Ovary (tissue), 7 donors: ENCODE measurements at regions not wholly inside any gene's neighbourhood (a gene's known extent, or its start where the extent isn't known, plus 50 kb on each side); places are given as distances from the start of the nearest gene placed in this dataset.

Source experiments
- DNase-seq, 5 donors: peaks; one replicate each; pipeline ENCODE4 v3.0.0-alpha.2; 2019 to 2020
- H3K27ac ChIP-seq, 2 donors: fragments of 200-600 bp; one replicate each; pipeline versions ENCODE4 v1.5.1 to v1.8.0; 2019 to 2022
- H3K27me3 ChIP-seq: fragments of 200-600 bp; one replicate; pipeline ENCODE4 v1.8.0; 2022
- H3K36me3 ChIP-seq: fragments of 200-600 bp; sonication (generic); one replicate; pipeline ENCODE4 v1.5.1; 2019
- H3K4me1 ChIP-seq: one replicate; pipeline ENCODE4 v1.8.1; 2013; ENCODE audit warnings: mild to moderate bottlenecking, moderate library complexity; ENCODE audit not compliant: insufficient read depth
- H3K4me3 ChIP-seq: fragments of 200-600 bp; sonication (generic); one replicate; pipeline ENCODE4 v1.5.1; 2017
- H3K9me3 ChIP-seq, 2 donors: fragments of 200-600 bp in 1 of 2; sonication (generic) in 1 of 2; one replicate each; pipeline versions ENCODE4 v1.5.1 to v1.8.1; 2013 to 2019; ENCODE audit warnings: mild to moderate bottlenecking in 1 of 2, moderate library complexity in 1 of 2
- EP300 ChIP-seq: sonication (generic); formaldehyde crosslinking; IDR thresholded peaks from one replicate; pipeline ENCODE4 v1.6.1; 2017; ENCODE audit warnings: antibody characterized with exemption
- POLR2A ChIP-seq: fragments of 450-650 bp; IDR thresholded peaks from one replicate; pipeline ENCODE4 v1.6.1; 2017; ENCODE audit warnings: antibody characterized with exemption, mild to moderate bottlenecking, moderate library complexity
- WGBS, 3 donors: extraction: QIAGEN DNeasy Blood & Tissue Kit in 1 of 3; methylation state at CpG; one replicate each; pipeline versions ENCODE4 v1.1.5 to v1.1.7; 2013 to 2017; 5-methylcytosine and 5-hydroxymethylcytosine counted together
- intact Hi-C, 4 donors: fragments of 100-400 bp; cut with DNase I; formaldehyde crosslinking; loops; one replicate each; pipeline versions ENCODE4 v1.11.0 to v1.15.1; 2022 to 2023
- TF ChIP-seq, protein P1 (sequence below), 3 donors: fragments of 450-650 bp in 2 of 3; fragments of 200-600 bp in 1 of 3; IDR thresholded peaks; one replicate each; pipeline versions ENCODE4 v1.5.1 to v1.8.0; 2016 to 2022; ENCODE audit warnings: antibody characterized with exemption in 3 of 3, mild to moderate bottlenecking in 1 of 3
- donor health status: DM: no; HTN: no; CAD: no; lungs with moderate emphysema.
- donor health status: DM: no; HTN: no; CAD: no.
- donor health status: Bipolar disorder and iron deficiency.
- donor health status: DM: no; HTN: no; CAD: no.
- donor health status: DM: yes; HTN: yes; CAD: no.

DNA sequence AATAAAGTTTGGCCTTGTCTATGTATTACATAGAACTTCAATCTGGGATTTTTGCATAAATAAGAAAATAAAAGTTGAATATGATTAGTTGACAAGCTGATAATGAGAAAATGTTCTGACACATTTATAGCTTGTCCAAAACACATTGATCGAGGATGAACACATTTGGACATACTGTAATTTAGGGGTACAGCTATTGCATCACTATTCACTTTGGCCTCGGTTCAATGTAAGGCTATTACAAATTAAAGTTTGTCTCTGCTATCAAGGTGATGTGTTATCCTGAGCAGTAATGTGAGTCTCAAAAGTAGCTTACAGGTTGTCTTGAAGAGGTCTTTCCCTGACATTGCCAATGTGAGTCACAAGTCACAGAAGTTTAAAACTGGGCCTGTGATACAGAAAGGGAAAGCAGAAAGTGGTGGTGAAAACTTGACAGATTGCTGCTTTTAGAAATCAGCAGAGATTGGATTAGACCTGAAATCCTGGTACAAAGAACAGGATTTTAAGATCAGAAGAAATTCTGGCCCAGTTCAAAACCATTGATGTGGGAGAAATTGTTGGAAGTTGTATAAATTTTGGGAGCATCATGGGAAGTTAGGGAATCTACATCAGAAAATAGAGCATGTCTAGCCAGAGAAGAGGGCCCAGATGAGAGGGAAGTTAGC, 674.1 kb downstream of the NYAP2 start:
- no peaks in the 10 kb centered on the region for H3K9me3 ChIP-seq
- DNase-seq, result no peak
- TF ChIP-seq EP300 (no peak), POLR2A (no peak)
- TF ChIP-seq, protein P1, sequence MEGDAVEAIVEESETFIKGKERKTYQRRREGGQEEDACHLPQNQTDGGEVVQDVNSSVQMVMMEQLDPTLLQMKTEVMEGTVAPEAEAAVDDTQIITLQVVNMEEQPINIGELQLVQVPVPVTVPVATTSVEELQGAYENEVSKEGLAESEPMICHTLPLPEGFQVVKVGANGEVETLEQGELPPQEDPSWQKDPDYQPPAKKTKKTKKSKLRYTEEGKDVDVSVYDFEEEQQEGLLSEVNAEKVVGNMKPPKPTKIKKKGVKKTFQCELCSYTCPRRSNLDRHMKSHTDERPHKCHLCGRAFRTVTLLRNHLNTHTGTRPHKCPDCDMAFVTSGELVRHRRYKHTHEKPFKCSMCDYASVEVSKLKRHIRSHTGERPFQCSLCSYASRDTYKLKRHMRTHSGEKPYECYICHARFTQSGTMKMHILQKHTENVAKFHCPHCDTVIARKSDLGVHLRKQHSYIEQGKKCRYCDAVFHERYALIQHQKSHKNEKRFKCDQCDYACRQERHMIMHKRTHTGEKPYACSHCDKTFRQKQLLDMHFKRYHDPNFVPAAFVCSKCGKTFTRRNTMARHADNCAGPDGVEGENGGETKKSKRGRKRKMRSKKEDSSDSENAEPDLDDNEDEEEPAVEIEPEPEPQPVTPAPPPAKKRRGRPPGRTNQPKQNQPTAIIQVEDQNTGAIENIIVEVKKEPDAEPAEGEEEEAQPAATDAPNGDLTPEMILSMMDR (IDR thresholded peaks at IDR 0.05), result no peak
- no peak overlapping the region for H3K27ac ChIP-seq
- no peak overlapping the region for H3K4me3 ChIP-seq
- no peaks in the 10 kb centered on the region for H3K4me1 ChIP-seq
- H3K27me3 ChIP-seq, result no peaks in the 10 kb centered on the region
- WGBS, 3 donors, result 84 to 97% (median 92%) methylated on average over 2 of the region's 2 CpGs
- intact Hi-C loops, result no loop called here
- no peaks in the 10 kb centered on the region for H3K36me3 ChIP-seq

DNA sequence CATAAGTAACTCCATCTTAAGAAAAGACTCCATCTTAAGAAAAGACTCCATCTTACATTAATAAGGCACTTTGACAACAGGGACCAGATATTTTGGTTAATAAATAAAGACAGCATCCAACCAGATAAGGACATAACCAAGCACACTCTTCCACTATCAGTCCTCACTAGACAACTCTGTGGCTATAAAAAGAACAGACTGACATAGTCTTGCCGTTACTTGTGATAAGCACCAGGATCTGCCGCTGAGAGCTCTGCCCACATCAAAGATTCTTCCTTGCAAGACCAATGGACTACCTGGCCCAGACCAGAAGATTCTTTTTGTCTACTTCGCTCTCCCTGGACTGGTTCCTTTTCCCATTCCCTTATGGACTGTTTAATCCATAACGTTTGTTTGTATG, 667.4 kb downstream of the NYAP2 start:
- Histone ChIP-seq H3K27me3 (no peaks in the 10 kb centered on the region), H3K36me3 (no peaks in the 10 kb centered on the region), H3K4me1 (peaks cover 2% of the 10 kb centered on the region), H3K4me3 (no peak overlapping the region), H3K9me3 (no peaks in the 10 kb centered on the region), H3K27ac (no peak overlapping the region)
- WGBS, 3 donors, result 48 to 62% (median 56%) methylated on average over 4 of the region's 4 CpGs
- DNase-seq, result no peak
- TF ChIP-seq, protein P1 (IDR thresholded peaks at IDR 0.05), result no peak
- TF ChIP-seq POLR2A, result no peak
- no peak for TF ChIP-seq EP300
- intact Hi-C loops, result no loop called here

DNA sequence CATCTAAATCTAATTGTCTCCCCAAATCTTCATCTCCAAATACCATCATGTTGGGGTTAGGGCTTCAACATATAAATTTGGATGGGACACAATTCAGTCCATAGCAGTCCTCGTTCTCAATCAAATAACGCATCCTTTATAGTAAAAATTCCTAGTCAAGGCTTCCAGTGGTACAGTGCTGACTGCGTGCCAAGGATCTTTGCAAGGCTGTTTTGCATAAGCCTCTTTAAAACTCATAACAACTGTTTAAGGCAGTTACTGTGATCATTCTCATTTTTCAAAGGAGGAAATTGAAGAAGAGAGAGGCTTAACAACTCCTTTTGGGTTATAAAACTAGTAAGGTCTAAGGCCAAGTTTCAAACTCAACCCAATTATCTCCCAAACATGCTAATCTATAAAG, 666.9 kb downstream of the NYAP2 start:
- peak in 1 of 5 donors; percentile 16 for DNase-seq
- Histone ChIP-seq H3K4me3 (no peak overlapping the region), H3K27ac (no peak overlapping the region), H3K9me3 (no peaks in the 10 kb centered on the region), H3K4me1 (peaks cover 2% of the 10 kb centered on the region), H3K36me3 (no peaks in the 10 kb centered on the region), H3K27me3 (no peaks in the 10 kb centered on the region)
- TF ChIP-seq, protein P1 (IDR thresholded peaks at IDR 0.05), result no peak
- TF ChIP-seq EP300 (no peak), POLR2A (no peak)
- intact Hi-C loops, result no loop called here
- 40 to 80% (median 75%) methylated on average over 3 of the region's 3 CpGs for WGBS, 3 donors

DNA sequence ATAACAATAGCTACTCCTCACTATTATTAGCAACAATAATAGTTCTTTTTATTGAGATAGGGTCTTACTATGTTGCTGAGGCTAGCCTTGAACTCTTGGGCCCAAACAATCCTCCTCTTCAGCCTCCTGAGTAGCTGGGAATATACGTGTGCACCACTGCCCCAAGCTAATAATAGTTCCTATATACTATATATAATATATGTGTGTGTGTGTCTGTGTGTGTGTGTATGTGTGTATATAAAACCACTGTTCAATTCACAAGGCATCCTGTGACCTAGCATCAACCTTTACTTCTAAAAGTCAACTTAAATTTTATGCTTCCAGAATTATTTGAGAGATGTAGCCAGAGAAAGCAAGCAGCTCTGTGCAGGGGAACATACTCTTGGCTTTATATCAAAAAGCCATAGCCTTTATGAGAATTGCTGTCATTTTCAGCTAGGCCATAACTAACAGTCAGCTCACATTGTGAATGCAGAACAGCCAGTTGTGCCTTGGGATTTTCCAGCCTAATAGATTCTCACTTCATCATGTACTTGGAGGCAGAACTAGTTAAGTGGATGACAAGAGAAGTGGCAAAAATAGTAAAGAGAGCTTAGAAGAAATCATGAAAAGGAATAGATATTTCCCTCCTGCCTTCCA, 665.5 kb downstream of the NYAP2 start:
- Histone ChIP-seq H3K36me3 (no peaks in the 10 kb centered on the region), H3K27ac (no peak overlapping the region), H3K4me3 (no peak overlapping the region), H3K4me1 (peaks cover 2% of the 10 kb centered on the region), H3K27me3 (no peaks in the 10 kb centered on the region), H3K9me3 (no peaks in the 10 kb centered on the region)
- DNase-seq, result no peak
- 77 to 93% (median 86%) methylated on average over 1 of the region's 1 CpG for WGBS, 3 donors
- intact Hi-C loops, result no loop called here
- TF ChIP-seq POLR2A, result no peak
- TF ChIP-seq, protein P1 (IDR thresholded peaks at IDR 0.05), result no peak
- no peak for TF ChIP-seq EP300
